Sigmoid colon (tissue), 6 donors: ENCODE measurements at regions not wholly inside any gene's neighbourhood (a gene's known extent, or its start where the extent isn't known, plus 50 kb on each side); places are given as distances from the start of the nearest gene placed in this dataset.

ENCODE experiments used
- DNase-seq: peaks from one replicate; pipeline ENCODE4 v3.0.0-alpha.2; 2019
- H3K27ac ChIP-seq, 4 donors: fragments of 200-600 bp; sonication (generic); one replicate each; pipeline ENCODE4 v1.5.1; 2016 to 2019; ENCODE audit warnings: mild to moderate bottlenecking in 1 of 4
- H3K27me3 ChIP-seq, 3 donors: fragments of 200-600 bp; sonication (generic); one replicate each; pipeline ENCODE4 v1.5.1; 2019; ENCODE audit warnings: mild to moderate bottlenecking in 1 of 3
- H3K36me3 ChIP-seq, 4 donors: fragments of 200-600 bp; sonication (generic); one replicate each; pipeline ENCODE4 v1.5.1; 2016 to 2019
- H3K4me1 ChIP-seq, 4 donors: fragments of 200-600 bp; sonication (generic); one replicate each; pipeline ENCODE4 v1.5.1; 2017 to 2019
- H3K4me3 ChIP-seq, 4 donors: fragments of 200-600 bp; sonication (generic); one replicate each; pipeline ENCODE4 v1.5.1; 2017 to 2019; ENCODE audit warnings: mild to moderate bottlenecking in 2 of 4, moderate library complexity in 1 of 4
- H3K9me3 ChIP-seq, 4 donors: fragments of 200-600 bp in 3 of 4; sonication (generic) in 3 of 4; one replicate each; pipeline versions ENCODE4 v1.5.1 to v1.6.1; 2013 to 2019
- EP300 ChIP-seq, 4 donors: sonication (generic); formaldehyde crosslinking; IDR thresholded peaks; one replicate each; pipeline ENCODE4 v1.6.1; 2017; ENCODE audit warnings: antibody characterized with exemption in 4 of 4
- POLR2A ChIP-seq, 2 donors: fragments of 450-650 bp; IDR thresholded peaks; one replicate each; pipeline ENCODE4 v1.6.1; 2016; ENCODE audit warnings: antibody characterized with exemption in 2 of 2, mild to moderate bottlenecking in 2 of 2, moderate library complexity in 2 of 2
- POLR2AphosphoS5 ChIP-seq, 4 donors: sonication (generic); formaldehyde crosslinking; IDR thresholded peaks; one replicate each; pipeline ENCODE4 v1.6.1; 2017; ENCODE audit warnings: antibody characterized with exemption in 4 of 4
- WGBS, 2 donors: extraction: QIAGEN DNeasy Blood & Tissue Kit; methylation state at CpG; one replicate each; pipeline ENCODE4 v1.1.7; 2013; 5-methylcytosine and 5-hydroxymethylcytosine counted together
- intact Hi-C: fragments of 100-400 bp; cut with DNase I; formaldehyde crosslinking; loops from one replicate; pipeline ENCODE4 v1.15.1; 2023
- TF ChIP-seq, protein P1 (sequence below), 4 experiments: fragments of 450-650 bp in 3 of 4; fragments of 200-600 bp in 1 of 4; IDR thresholded peaks; one replicate each; pipeline ENCODE4 v1.5.1; 2016 to 2019; ENCODE audit warnings: antibody characterized with exemption in 4 of 4, mild to moderate bottlenecking in 3 of 4, moderate library complexity in 2 of 4
- donor health status: healthy with polysubstance abuse.
- donor health status: healthy.

DNA sequence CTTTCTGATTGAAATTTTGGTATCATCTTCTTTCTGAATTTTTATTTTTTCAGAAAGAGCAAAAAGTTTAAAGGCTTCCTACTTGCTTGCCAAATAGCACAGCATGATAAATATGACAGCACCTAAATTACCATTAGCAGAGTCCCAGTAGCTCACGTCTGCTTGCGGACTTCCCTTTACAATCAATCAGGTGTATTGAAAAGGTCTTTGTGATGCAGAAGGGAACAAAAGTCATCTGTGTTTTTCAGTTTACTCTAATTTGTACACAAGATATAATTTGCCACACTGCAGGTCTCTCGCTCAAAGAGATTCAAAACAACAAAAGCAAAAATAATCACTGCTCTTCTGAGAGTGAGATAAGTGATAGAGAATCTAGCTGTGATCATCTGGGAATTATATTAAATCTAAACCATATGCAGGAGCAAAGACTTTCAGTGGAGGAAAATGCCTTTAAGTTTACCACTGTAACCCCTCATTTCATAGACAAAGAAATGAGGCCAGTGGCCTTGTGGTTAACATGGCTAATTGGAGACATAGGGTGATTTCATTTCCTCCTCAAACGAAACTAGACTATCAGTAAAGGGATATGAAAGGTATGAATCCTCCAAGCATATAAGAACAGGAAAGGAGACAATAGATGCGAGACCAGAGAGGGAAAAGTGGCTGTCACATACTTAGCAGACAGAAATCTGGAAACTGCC lies 240.8 kb upstream of the TMPO start:
- H3K4me1 ChIP-seq: no peaks in the 10 kb centered on the region
- TF ChIP-seq, protein P1, sequence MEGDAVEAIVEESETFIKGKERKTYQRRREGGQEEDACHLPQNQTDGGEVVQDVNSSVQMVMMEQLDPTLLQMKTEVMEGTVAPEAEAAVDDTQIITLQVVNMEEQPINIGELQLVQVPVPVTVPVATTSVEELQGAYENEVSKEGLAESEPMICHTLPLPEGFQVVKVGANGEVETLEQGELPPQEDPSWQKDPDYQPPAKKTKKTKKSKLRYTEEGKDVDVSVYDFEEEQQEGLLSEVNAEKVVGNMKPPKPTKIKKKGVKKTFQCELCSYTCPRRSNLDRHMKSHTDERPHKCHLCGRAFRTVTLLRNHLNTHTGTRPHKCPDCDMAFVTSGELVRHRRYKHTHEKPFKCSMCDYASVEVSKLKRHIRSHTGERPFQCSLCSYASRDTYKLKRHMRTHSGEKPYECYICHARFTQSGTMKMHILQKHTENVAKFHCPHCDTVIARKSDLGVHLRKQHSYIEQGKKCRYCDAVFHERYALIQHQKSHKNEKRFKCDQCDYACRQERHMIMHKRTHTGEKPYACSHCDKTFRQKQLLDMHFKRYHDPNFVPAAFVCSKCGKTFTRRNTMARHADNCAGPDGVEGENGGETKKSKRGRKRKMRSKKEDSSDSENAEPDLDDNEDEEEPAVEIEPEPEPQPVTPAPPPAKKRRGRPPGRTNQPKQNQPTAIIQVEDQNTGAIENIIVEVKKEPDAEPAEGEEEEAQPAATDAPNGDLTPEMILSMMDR (IDR thresholded peaks at IDR 0.05): no peak
- no peak for TF ChIP-seq POLR2AphosphoS5 (IDR thresholded peaks at IDR 0.05)
- TF ChIP-seq EP300 (IDR thresholded peaks at IDR 0.05): no peak
- TF ChIP-seq POLR2A (IDR thresholded peaks at IDR 0.05): no peak
- intact Hi-C loops: no loop called here
- no peaks in the 10 kb centered on the region for H3K9me3 ChIP-seq
- WGBS, 2 donors: 64 to 76% methylated on average over 5 of the region's 5 CpGs
- H3K27ac ChIP-seq: no peak overlapping the region
- DNase-seq: no peak
- H3K4me3 ChIP-seq: no peak overlapping the region
- H3K27me3 ChIP-seq: no peaks in the 10 kb centered on the region
- H3K36me3 ChIP-seq: no peaks in the 10 kb centered on the region

GRCh38 chr12:98275131-98275475 lies 240.3 kb upstream of the TMPO start:
- Histone ChIP-seq H3K36me3 (no peaks in the 10 kb centered on the region), H3K27me3 (no peaks in the 10 kb centered on the region), H3K9me3 (no peaks in the 10 kb centered on the region), H3K4me3 (no peak overlapping the region), H3K4me1 (no peaks in the 10 kb centered on the region), H3K27ac (no peak overlapping the region)
- DNase-seq: no peak
- intact Hi-C loops: no loop called here
- WGBS, 2 donors: 88 to 92% methylated on average over 4 of the region's 4 CpGs
- no peak for TF ChIP-seq EP300 (IDR thresholded peaks at IDR 0.05)
- TF ChIP-seq POLR2A (IDR thresholded peaks at IDR 0.05): no peak
- TF ChIP-seq, protein P1 (IDR thresholded peaks at IDR 0.05): no peak
- no peak for TF ChIP-seq POLR2AphosphoS5 (IDR thresholded peaks at IDR 0.05)

DNA sequence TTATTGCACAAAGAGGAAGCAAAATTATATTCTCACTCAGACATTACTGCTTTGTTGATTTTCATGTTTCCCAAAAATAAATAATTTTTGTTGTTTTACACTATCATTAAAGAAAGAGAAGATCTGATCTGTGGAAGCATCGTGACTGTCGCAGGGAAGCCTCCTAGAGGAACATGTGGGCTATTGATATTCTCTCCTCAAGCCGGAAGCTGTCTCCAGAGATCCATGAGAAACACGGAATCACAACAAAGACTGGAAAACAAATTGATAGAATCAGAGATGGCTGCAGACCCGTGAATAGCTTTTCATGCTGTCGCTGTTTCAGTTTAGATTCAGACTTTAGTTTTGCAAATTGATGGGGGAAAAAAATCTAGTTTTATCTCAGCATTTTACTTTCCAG lies 235.2 kb upstream of the TMPO start:
- no peaks in the 10 kb centered on the region for H3K27me3 ChIP-seq
- TF ChIP-seq, protein P1 (IDR thresholded peaks at IDR 0.05): no peak
- TF ChIP-seq EP300 (IDR thresholded peaks at IDR 0.05) (no peak), POLR2AphosphoS5 (IDR thresholded peaks at IDR 0.05) (no peak), POLR2A (IDR thresholded peaks at IDR 0.05) (no peak)
- intact Hi-C loops: no loop called here
- H3K4me3 ChIP-seq: no peak overlapping the region
- no peaks in the 10 kb centered on the region for H3K36me3 ChIP-seq
- no peak for DNase-seq
- no peaks in the 10 kb centered on the region for H3K9me3 ChIP-seq
- no peak overlapping the region for H3K27ac ChIP-seq
- WGBS, 2 donors: 82 to 85% methylated on average over 6 of the region's 6 CpGs
- H3K4me1 ChIP-seq: no peaks in the 10 kb centered on the region

- 91 to 94% methylated on average over 7 of the region's 7 CpGs for WGBS, 2 donors
Observed at GRCh38 chr12:98280621-98281020, 234.8 kb upstream of the TMPO start.

More at GRCh38 chr12:98280621-98281020, 234.8 kb upstream of the TMPO start:
- no peak for DNase-seq
- H3K4me3 ChIP-seq: no peak overlapping the region
- no peaks in the 10 kb centered on the region for H3K27me3 ChIP-seq
- H3K27ac ChIP-seq: no peak overlapping the region
- TF ChIP-seq EP300 (IDR thresholded peaks at IDR 0.05) (no peak), POLR2A (IDR thresholded peaks at IDR 0.05) (no peak), POLR2AphosphoS5 (IDR thresholded peaks at IDR 0.05) (no peak)
- TF ChIP-seq, protein P1 (IDR thresholded peaks at IDR 0.05): no peak
- intact Hi-C loops: no loop called here
- H3K4me1 ChIP-seq: no peaks in the 10 kb centered on the region
- no peaks in the 10 kb centered on the region for H3K36me3 ChIP-seq
- H3K9me3 ChIP-seq: no peaks in the 10 kb centered on the region
